G401 (cell line): ENCODE measurements at regions not wholly inside any gene's neighbourhood (a gene's known extent, or its start where the extent isn't known, plus 50 kb on each side); places are given as distances from the start of the nearest gene placed in this dataset.
"Not testable (repeated sequence)": the region's sequence is repeated elsewhere in the genome, so short reads cannot be mapped to it uniquely, and the experiment has no call there.

Experiments
- DNase-seq: peaks from one replicate; pipeline ENCODE4 v3.0.0-alpha.2; 2015; ENCODE audit warnings: low spot score
- in situ Hi-C: cut with HindIII; loops from 2 replicates; pipeline ENCODE4 v1.10.0; 2016; ENCODE audit warnings: low sequenced_read_pairs, mixed read lengths

DNA sequence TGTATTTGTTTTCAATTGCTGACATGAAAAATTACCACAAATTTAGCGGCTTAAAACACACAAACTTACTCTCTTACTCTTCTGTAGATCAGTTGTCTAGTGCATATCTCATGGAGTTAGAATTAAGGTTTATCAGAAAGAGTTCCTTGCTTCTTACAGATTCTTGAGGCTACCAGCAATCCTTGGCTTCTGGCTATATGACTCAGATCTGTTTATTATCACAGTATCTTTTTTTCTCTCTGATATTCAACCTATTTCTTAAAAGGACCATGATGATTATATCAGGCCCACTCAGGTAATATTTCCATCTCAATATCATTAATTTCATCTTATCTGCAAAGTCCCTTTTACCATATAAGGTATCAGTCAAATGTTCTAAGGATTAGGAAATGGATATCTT is 263.5 kb upstream of the BCHE start:
- no peak for DNase-seq
- in situ Hi-C loops = no loop called here

DNA sequence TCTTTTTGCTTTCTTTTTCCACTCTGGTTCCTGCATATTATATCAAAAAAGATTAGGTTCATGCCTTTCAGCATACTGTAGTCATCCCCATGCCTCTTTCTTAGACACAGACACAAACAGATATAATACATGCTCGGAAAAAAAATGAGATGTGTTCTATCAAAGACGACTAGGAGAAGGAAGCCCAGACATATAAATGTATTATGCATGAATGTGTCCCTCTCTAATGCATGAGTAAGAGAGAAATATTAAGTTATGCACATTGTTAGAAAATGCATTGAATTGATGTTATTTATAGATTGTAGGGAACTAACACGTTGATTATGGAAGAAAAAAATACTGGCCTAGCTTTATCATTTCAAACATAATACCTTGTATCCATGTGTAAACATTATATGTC is 252.4 kb upstream of the BCHE start:
- in situ Hi-C loops = no loop called here
- no peak for DNase-seq

DNA sequence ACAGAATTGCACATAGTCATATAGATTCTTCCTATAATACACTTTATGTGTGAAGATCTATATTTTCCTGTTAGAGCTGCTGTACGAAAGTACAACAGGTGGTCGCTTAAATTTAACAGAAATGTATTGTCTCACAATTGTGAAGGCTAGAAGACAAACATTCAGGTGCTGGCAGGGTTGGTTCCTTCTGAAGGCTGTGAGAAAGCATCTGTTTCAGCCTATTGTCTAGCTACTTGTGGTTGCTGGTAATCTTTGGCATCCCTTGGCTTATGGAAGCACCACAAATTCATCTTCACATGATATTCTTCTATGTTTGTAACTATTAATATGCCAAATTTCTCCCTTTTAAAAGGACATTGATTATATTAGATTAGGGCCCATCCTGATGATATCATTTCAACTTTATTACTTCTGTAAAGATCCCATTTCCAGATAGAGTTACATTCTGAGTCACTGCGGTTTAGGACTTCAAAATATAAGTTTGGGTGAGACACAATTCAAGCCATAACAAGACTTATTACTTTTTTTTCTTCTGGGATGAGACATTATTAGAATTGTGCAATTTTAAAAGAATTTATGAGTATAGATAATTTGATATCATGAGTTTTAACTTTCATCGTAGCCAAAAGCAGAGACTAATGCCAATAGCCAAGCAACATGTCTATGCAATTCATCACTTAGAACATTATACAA is 248.1 kb upstream of the BCHE start:
- in situ Hi-C loops = no loop called here
- DNase-seq = no peak

DNA sequence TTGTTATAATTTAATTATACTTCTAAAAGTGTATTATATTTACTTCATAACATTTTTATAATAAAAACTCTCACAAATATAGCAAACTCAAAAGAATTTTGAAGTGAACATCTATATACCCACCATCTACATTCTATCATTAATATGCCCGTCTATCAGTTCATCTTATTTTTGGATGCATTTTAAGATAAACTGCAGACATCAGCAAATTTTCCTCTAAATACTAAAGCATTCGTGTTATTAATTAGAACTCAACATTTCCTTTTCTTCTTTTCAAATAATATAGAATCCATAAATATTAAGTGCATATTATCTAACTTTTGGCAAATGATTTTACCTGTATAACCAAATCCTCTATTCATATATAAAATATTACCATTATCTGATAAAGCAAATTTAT is 242.9 kb upstream of the BCHE start:
- in situ Hi-C loops = no loop called here
- no peak for DNase-seq

DNA sequence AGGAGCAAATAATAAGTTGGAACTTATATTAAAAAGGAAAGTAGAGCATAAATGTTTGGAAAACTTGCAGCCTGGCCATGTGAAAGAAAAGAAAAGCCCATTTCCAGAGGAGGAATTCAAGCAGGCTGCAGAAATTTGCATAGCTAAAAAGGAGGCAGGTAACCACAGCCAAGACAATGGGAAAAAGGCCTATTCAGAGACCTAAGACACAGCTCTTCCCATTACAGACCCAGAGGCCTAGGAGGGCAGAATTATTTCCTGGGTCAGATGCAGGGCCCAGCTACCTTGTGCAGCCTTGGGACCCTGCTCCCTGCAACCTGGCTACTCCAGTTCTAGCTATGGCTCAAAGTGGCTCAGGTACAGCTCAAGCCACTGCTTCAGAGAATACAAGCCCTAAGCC is 234.6 kb upstream of the BCHE start:
- in situ Hi-C loops = no loop called here

DNA sequence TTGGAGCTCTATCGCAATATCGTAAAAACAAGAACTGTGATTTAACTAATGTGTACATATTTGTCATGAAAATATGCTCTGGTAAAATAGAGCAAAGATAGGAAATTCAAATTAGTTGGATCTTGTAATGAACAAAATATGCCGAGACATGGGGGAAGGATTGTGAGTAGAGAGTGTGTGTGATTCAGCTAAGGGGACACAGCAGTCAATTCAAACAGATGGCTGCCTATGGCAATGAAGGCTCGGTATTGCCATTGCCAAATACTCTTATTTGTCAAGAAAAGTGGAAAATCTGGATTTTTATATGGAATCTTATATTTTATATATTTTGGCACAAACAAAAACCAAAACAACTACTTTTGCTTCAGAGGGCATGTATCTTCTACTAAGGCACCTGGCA is 227.3 kb upstream of the BCHE start:
- DNase-seq = no peak
- in situ Hi-C loops = no loop called here

More for the DNA sequence above, 234.6 kb upstream of the BCHE start:
- DNase-seq = no peak

DNA sequence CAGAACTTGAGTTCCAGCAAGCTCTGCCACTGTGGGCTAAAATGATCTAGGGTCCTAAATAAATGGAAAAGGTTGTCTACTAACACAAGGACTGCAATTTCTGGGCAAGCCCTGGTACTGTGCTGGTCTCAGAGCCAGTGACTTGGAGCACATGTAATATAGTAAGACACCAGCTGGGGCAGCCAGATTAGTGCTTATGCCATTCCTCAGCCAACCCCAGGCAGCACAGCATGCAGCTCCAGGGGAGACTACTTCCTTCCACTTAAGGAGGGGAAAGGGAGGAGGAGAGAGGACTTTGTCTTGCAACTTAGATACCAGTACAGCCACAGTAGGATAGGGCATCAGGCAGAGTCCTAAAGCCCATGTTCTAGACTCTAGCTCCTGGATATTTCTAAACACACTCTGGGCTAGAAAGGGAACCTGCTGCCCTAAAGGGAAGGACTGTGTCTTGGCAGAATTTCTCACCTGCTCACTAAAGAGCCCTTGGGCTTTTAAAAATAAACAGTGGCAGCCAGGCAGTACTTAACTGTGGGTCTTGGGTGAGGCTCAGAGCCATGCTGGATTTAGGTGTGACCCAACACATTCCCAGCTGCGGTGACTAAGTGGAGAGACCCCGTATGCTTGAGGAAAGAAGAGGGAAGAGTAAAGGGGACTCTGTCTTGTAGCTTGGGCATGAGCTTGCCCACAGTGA is 223.7 kb upstream of the BCHE start:
- in situ Hi-C loops = no loop called here
- no peak for DNase-seq

DNA sequence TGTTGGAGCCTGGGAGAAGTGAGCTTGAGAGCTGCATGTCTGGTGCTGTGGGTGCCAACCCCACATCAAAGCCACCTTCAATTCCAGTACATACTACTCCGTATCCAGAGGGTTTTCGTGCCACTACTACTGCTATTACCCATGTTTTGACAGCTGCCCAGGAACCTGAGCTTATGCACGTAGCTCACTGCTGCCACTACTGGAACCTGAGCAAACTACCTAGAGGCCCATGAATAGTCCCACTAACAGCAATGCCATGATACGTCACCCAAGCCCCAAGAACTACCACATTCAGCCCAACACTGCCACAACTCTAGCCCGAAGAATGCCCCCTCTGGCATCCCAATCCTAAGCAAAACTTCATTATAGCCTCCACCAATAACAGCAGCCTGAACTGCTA is 215.2 kb upstream of the BCHE start:
- no peak for DNase-seq
- in situ Hi-C loops = no loop called here

DNA sequence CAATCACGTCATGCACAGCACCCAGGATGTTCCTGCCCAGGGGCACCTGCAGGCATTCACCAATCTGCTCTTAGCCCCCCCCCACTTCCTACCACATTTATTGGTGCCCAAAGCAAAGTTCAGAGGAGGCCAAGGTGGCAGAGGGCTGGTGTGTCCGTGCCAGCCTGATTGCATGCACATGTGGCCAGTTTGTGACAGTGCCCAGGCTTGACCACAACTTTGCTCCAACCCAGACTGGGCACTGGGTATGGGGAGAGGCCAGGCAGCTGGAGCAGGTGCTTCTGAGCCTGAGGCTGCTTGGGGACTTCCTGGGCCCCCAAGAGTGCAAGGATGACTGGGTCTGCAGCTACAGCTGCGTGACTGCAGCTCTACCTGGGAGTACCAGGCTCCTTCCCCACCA is 192.3 kb upstream of the BCHE start:
- in situ Hi-C loops = no loop called here
- DNase-seq = no peak

DNA sequence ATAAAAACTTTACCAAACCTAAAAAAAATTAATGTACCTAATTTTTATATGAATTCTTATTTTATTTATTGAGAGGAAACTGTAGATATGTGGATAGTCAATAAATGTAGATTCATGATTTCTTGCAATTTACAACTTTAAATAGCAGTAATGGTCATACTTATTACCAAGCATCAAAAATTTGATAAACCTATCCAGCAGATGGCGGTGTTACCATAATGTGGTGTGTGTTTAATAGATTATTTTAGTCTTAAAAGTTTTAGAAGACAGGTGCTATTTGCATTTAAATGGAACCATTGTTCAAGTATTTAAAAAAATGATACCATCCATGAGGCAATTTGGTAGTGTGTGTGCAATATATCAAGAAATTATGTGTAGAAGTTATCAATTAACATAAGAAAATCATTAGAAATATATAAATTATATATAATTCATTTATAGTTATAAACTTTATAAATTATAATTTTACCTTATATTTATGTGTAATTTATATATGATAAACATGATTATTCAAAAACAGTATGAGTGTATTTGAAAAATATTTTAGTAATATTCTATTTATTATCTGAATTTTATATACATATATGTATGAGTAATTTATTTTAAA is 176.0 kb upstream of the BCHE start:
- in situ Hi-C loops = no loop called here

DNA sequence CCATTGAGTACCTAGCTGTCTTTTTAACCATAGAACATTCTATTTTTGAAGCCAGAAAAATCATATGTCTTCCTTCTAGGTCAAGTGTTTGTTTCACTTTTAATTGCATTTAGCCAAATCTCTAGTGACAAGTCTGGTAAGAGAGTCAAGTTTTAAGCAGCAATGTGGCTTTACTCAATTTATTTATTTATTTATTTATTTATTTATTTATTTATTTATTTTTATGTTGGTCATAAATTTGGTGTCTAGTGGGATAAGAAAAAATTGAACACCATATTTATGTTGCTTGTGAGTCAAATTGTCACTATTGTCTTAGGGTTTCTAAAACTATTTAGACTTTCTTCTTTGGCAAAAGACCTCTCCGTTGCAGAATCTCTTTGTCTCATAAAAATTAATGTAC is 174.5 kb upstream of the BCHE start:
- no peak for DNase-seq
- in situ Hi-C loops = no loop called here

More for the DNA sequence above, 176.0 kb upstream of the BCHE start:
- DNase-seq = no peak

DNA sequence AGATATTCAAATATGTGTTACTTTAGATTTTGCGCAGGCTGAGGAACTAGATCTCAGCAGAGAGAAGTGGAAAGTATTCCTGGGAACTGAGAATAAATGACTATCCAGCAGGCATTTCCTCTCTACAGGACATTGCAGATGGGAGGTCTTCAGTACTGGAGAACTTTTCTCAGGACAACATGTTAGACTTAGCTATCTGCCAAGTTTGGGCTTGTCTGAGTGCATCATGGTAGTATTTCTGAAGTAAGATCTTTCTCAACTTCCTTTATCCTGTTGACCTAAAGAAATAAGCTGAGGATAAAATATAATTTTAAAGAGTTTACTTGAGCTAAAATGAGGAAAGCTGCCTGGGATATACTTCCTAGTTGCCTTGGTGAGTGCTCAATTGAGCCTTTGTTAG is 167.9 kb upstream of the BCHE start:
- no peak for DNase-seq
- in situ Hi-C loops = no loop called here

DNA sequence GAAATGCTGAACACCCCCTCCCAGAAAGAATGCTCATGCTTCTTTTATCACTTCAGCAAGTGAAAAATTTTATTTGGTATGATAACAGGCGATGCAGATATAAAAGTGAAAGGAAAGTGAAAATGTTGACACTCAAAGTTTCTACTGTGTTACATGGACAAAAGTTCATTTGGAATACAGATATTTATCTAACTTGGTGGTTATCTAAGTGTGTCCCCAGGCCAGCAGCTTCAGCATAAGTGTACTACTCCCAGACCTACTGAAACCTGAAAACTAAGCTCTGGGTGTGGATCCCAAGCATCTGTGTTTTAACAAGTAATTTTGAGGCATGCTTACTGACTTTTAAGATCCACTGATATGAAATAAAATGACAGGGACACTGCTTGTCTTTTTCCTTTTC is 157.1 kb upstream of the BCHE start:
- DNase-seq = no peak
- in situ Hi-C loops = no loop called here

DNA sequence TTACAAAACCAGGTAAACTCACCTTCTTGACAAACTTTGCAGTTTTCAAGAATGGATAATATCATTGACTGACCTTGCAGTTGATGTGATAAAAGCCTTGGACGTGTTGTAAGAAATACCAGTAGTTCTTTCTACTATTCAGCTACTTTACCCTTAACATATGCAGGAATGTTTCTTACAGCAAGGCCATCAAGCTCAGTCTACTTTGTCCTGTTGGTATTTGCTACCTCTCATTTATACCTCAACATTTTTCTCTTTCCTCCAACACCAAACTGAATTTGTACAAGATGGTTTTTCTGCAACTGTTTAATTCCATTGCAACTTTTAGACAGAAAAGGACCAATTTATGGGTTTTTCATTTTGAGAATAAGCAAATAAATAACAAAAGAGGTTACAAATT is 147.4 kb upstream of the BCHE start:
- in situ Hi-C loops = no loop called here
- no peak for DNase-seq

DNA sequence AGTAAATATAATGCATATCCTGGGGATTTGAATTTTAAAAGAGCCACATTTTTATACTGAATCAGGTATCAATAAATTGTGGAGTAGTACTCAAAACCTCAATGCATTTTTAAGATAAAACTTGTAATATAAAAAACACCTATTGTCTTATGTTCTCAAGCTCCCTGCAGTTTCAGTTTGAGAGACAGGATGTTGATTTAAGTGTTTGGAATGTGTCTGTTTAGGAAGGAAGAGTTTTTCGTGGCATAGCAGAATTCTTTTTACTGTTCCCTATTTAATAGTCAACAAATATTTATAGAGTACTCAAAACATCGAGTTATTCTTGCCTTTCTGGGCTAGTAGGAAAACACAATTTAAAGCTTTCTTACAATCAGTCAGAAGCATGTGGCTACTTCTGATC is 146.1 kb upstream of the BCHE start:
- in situ Hi-C loops = no loop called here
- DNase-seq = no peak

DNA sequence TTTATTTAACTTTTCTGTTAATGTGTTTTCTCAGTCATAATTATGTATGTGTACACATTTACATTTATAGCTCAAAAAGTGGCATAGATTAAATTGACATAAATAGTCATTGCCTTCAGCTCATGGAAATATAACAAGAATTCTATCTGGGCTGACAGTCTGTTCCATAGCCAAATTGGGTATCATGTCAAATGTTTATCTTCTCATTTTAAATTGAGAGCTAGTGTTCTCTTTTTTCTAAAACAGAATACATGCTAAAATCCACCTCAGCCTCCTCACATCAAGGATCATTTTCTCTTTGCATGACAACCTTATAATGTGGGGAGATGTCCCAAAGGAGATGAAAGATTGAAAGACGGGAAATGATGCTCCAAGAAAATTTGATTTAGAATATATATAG is 144.1 kb upstream of the BCHE start:
- DNase-seq = no peak
- in situ Hi-C loops = no loop called here

DNA sequence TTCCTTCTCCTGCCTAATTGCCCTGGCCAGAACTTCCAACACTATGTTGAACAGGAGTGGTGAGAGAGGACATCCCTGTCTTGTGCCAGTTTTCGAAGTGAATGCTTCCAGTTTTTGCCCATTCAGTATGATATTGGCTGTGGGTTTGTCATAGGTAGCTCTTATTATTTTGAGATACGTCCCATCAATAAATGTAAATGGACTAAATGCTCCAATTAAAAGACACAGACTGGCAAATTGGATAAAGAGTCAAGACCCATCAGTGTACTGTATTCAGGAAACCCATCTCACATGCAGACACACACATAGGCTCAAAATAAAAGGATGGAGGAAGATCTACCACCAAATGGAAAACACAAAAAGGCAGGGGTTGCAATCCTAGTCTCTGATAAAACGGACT is 123.6 kb upstream of the BCHE start:
- DNase-seq, in situ Hi-C loops: not testable (repeated sequence)

DNA sequence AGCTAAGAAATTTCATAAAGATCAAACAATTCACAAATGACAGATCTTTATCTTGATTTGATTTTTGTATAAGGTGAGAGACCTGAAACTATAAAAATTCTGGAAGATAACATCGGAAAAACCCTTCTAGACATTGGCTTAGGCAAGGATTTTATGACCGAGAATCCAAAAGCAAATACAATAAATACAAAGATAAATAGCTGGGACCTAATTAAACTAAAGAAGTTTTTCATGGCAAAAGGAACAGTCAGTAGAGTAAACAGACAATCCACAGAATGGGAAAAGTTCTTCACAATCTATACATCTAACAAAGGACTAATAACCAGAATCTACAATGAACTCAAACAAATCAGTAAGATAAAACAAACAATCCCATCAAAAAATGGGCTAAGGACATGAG is 116.9 kb upstream of the BCHE start:
- DNase-seq = no peak
- in situ Hi-C loops = no loop called here

DNA sequence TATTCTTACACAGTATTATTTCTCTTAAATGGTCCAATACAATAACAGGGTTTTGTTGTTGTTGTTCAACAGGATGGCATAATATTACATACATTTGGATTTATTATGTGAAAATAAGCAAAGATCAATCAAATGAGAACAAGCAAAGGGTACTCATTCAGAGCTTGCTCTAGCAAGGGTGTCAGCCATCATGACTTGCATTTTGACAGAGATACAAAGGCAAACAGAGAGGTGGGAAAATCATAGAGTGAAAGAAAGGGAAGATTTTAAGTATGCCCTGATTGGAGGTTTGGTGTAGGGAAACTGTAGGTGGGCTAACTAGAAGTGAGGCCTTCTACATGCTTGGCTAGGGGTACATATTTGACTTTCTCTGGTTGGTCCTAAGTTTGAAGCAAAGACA is 109.1 kb upstream of the BCHE start:
- in situ Hi-C loops = no loop called here
- no peak for DNase-seq

DNA sequence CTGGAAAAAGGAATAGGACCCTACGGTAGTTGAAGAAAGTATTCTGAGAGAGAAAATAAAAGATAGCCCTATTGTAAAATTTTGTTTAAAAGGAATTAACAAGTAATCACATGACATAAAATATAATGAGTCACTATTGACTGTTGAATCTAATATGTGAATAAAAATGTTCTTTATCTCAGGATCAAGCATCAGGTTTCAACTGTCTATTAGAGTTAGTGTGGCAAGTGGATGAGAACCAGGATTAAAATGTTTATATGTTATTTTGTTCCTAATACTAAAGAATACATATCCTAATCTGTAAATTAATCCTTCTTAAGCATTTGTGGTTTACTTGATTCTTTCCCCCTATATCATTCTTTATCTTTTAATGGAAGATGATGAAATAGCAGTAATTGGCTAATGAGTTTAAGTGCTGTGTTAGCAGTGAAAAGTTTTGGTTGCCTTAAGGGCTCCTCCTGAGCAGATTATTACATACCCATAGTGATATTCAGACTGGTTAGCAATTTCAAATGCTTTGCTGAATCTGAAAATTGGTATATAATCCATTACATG is 101.8 kb upstream of the BCHE start:
- no peak for DNase-seq
- in situ Hi-C loops = no loop called here

DNA sequence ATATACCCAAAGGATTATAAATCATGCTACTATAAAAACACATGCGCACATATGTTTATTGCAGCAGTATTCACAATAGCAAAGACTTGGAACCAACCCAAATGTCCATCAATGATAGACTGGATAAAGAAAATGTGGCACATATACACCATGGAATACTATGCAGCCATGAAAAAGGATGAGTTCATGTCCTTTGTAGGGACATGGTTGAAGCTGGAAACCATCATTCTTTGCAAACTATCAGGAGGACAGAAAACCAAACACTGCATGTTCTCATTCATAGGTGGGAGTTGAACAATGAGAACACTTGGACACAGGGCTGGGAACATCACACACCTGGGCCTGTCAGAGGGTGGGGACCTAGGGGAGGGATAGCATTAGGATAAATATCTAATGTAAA is 98.9 kb upstream of the BCHE start:
- in situ Hi-C loops = not testable (repeated sequence)

More for the DNA sequence above, 98.9 kb upstream of the BCHE start:
- not testable (repeated sequence) for DNase-seq
